GM12878 (cell line): ENCODE measurements at regions not wholly inside any gene's neighbourhood (a gene's known extent, or its start where the extent isn't known, plus 50 kb on each side); places are given as distances from the start of the nearest gene placed in this dataset.

Experiments
- POLR2AphosphoS5 ChIP-seq: IDR thresholded peaks from 2 replicates; pipeline ENCODE4 v1.6.1; 2011; ENCODE audit warnings: mild to moderate bottlenecking, low read length, inconsistent platforms
- ZNF622 ChIP-seq: fragments of 450-650 bp; IDR thresholded peaks from 2 replicates; pipeline ENCODE4 v1.6.1; 2017; ENCODE audit warnings: mild to moderate bottlenecking, inconsistent platforms
- TF ChIP-seq, protein P1 (sequence below): IDR thresholded peaks from 2 replicates; pipeline ENCODE4 v1.6.1; 2011; ENCODE audit warnings: low read depth, mild to moderate bottlenecking, low read length, moderate library complexity, borderline replicate concordance; ENCODE audit errors: extremely low read depth

DNA sequence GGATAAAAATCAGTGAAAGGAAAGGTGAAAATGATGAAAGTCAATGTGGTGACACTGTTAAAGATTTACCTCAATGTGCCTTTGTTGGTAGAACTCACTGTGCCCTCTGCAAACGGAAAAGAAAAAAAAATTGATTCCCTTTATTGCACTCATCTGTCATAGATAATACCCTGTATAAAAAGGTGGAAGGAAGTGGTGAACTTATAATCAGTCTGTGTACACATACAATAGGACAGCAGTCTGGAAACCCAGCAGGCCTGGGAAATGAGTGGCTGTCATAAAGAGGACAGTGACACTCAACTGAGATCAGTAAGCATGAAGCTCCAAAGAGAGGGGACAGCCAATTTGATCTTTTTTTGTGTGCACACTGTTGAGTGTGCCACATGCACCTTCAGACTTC is 364.7 kb downstream of the NOVA1 start:
- TF ChIP-seq ZNF622 (no peak), POLR2AphosphoS5 (no peak)
- TF ChIP-seq, protein P1, sequence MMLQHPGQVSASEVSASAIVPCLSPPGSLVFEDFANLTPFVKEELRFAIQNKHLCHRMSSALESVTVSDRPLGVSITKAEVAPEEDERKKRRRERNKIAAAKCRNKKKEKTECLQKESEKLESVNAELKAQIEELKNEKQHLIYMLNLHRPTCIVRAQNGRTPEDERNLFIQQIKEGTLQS, result no peak
